SH-SY5Y (cell line): ENCODE measurements at regions not wholly inside any gene's neighbourhood (a gene's known extent, or its start where the extent isn't known, plus 50 kb on each side); places are given as distances from the start of the nearest gene placed in this dataset.

Experiments used
- GATA2 ChIP-seq: IDR thresholded peaks from 2 replicates; pipeline ENCODE4 v1.6.1; 2011; ENCODE audit warnings: mild to moderate bottlenecking, low read depth, low read length
- GATA3 ChIP-seq: IDR thresholded peaks from 2 replicates; pipeline ENCODE4 v1.6.1; 2011; ENCODE audit warnings: low read depth, mild to moderate bottlenecking, low read length, moderate library complexity

DNA sequence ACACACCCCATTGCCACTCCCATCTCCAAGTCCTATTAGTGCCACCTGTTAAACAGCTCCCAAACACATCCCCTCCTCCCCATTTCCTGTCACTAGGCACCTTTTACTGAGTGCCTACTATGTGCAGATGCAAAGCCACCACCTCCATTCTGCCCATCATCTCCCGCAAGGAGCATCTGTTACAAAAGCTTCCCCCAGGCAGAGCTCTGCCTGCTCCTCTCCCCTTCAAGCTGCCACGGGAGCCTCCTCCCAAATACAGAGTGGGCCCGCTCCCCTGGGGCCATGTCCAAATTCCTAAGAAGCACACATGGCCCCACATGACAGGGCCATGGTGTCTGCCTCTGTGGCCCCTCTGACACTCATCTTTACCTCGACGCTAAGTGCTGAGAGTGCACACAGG is 149.7 kb downstream of the OAT start:
- TF ChIP-seq GATA2: no peak
- TF ChIP-seq GATA3: no peak
